K562 (cell line): ENCODE measurements at regions not wholly inside any gene's neighbourhood (a gene's known extent, or its start where the extent isn't known, plus 50 kb on each side); places are given as distances from the start of the nearest gene placed in this dataset.

Source experiments
- ATAC-seq: fragments of 200-7000 bp; cut with Tn5 transposase; 3 replicates; pipeline ENCODE4 v1.9.1; 2020; ENCODE audit warnings: moderate library complexity
- BruUV-seq: library from RNA; stranded (reverse); fragments of 400-500 nt; replicated peaks from 2 replicates; lab custom pipeline; 2021; lab: Mats Ljungman, UMichigan
- CTCF ChIA-PET: fragments of 300-600 bp; formaldehyde crosslinking; extraction: SDS; loops from one replicate; lab custom pipeline; 2021; ENCODE audit warnings: low intra/inter-chr PET ratio; lab: Yijun Ruan, JAX
- POLR2A ChIA-PET: fragments of 300-600, 350-650 bp; sonication (Branson Sonifier 250); formaldehyde crosslinking; extraction: SDS; loops from one replicate; lab custom pipeline; 2021; ENCODE audit warnings: antibody characterized with exemption, inconsistent platforms; lab: Yijun Ruan, JAX
- DNase-seq, 4 experiments: peaks; one replicate each; pipeline versions ENCODE4 v3.0.0 to v3.0.0-alpha.2; 2011 to 2018; ENCODE audit warnings: low spot score in 3 of 4, mixed read lengths in 3 of 4; ENCODE audit errors: extremely low read depth in 1 of 4
- FAIRE-seq: peaks from 2 replicates; lab custom pipeline; 2011; peaks lifted over from hg19 to GRCh38; lab: Jason Lieb, UNC
- H2AFZ ChIP-seq: 2 replicates; pipeline ENCODE4 v1.6.0; 2011; ENCODE audit warnings: low read depth, low read length, control low read depth, inconsistent platforms
- H3K27ac ChIP-seq: fragments of 200-600 bp; 3 replicates; pipeline ENCODE4 v1.8.0; 2011; ENCODE audit warnings: low read depth, mild to moderate bottlenecking, control low read depth, inconsistent platforms, low read length, moderate library complexity, mixed read lengths; ENCODE audit errors: extremely low read depth
- H3K27me3 ChIP-seq, 2 experiments: fragments of 300-600 bp in 1 of 2; 2 replicates in 1 of 2; 3 replicates in 1 of 2; pipeline versions ENCODE4 v1.6.0 to v1.8.0; 2011; ENCODE audit warnings: inconsistent platforms in 2 of 2, low read length in 2 of 2, mild to moderate bottlenecking in 1 of 2, mixed read lengths in 1 of 2, moderate library complexity in 1 of 2; ENCODE audit not compliant: control insufficient read depth in 2 of 2, insufficient read depth in 2 of 2
- H3K36me3 ChIP-seq: fragments of 300-600 bp; 3 replicates; pipeline ENCODE4 v1.8.0; 2011; ENCODE audit warnings: mild to moderate bottlenecking, low read length, inconsistent platforms; ENCODE audit not compliant: control insufficient read depth, insufficient read depth
- H3K4me1 ChIP-seq, 2 experiments: fragments of 200-600 bp in 1 of 2; replicated peaks in 1 of 2; 2 replicates in 1 of 2; 3 replicates in 1 of 2; pipeline versions ENCODE4 v1.5.1 to v1.8.0; 2011; ENCODE audit warnings: inconsistent platforms in 2 of 2, low read length in 2 of 2, mild to moderate bottlenecking in 1 of 2, mixed read lengths in 1 of 2, moderate library complexity in 1 of 2; ENCODE audit not compliant: control insufficient read depth in 2 of 2, insufficient read depth in 2 of 2
- H3K4me2 ChIP-seq: 2 replicates; pipeline ENCODE4 v1.6.1; 2011; ENCODE audit warnings: low read length, control low read depth, inconsistent platforms, mixed read lengths; ENCODE audit not compliant: insufficient read depth
- H3K4me3 ChIP-seq: fragments of 200-600 bp; sonication (generic), shearing (Covaris generic); 2 replicates; pipeline ENCODE4 v1.5.1; 2016; ENCODE audit warnings: control low read depth, inconsistent platforms
- H3K79me2 ChIP-seq: fragments of 200-600 bp; 3 replicates; pipeline ENCODE4 v1.8.0; 2011; ENCODE audit warnings: low read length, inconsistent platforms; ENCODE audit not compliant: control insufficient read depth, insufficient read depth
- H3K9ac ChIP-seq, 2 experiments: 2 replicates each; pipeline versions ENCODE4 v1.6.0 to v1.6.1; 2011; ENCODE audit warnings: low read depth in 2 of 2, low read length in 2 of 2, control low read depth in 1 of 2, inconsistent platforms in 1 of 2, mild to moderate bottlenecking in 1 of 2, mixed read lengths in 1 of 2; ENCODE audit not compliant: insufficient read depth in 1 of 2
- H3K9me1 ChIP-seq: one replicate; pipeline ENCODE4 v1.6.0; 2011; ENCODE audit warnings: inconsistent platforms, mild to moderate bottlenecking, low read length, moderate library complexity; ENCODE audit not compliant: control insufficient read depth, insufficient read depth
- H3K9me3 ChIP-seq: replicated peaks from 2 replicates; pipeline ENCODE4 v1.5.1; 2011; ENCODE audit warnings: low read depth, low read length, inconsistent platforms; ENCODE audit not compliant: control insufficient read depth, insufficient read depth
- H4K20me1 ChIP-seq: replicated peaks from 2 replicates; pipeline ENCODE4 v1.6.1; 2011; ENCODE audit warnings: low read length, inconsistent platforms, mixed read lengths; ENCODE audit not compliant: control insufficient read depth, insufficient read depth
- ATF1 ChIP-seq, 2 experiments: fragments of 450-650 bp in 1 of 2; IDR thresholded peaks; 2 replicates each; pipeline ENCODE4 v1.6.1; 2016; ENCODE audit warnings: missing compliant biosample characterization in 1 of 2, missing genetic modification characterization in 1 of 2
- BRCA1 ChIP-seq, 2 experiments: fragments of 450-650 bp in 1 of 2; sonication (generic) in 1 of 2; formaldehyde crosslinking in 1 of 2; IDR thresholded peaks; 2 replicates each; pipeline versions ENCODE4 v1.5.0 to v1.6.1; 2017 to 2020; ENCODE audit warnings: mild to moderate bottlenecking in 1 of 2, missing genetic modification reagents in 1 of 2
- PHTF2 ChIP-seq: fragments of 250-450 bp; sonication (Bioruptor Pico); IDR thresholded peaks from 2 replicates; pipeline ENCODE4 v1.5.0; 2021; ENCODE audit warnings: mild to moderate bottlenecking
- SAFB2 ChIP-seq: fragments of 200-400 bp; formaldehyde crosslinking; IDR thresholded peaks from 2 replicates; pipeline ENCODE4 v1.6.1; 2018; ENCODE audit warnings: borderline replicate concordance, low read length, low read depth, moderate library complexity; ENCODE audit not compliant: severe bottlenecking
- SIN3B ChIP-seq: fragments of 450-650 bp; IDR thresholded peaks from 2 replicates; pipeline ENCODE4 v1.6.1; 2017; ENCODE audit warnings: low read depth, mild to moderate bottlenecking, moderate library complexity
- SMARCB1 ChIP-seq: IDR thresholded peaks from 2 replicates; pipeline ENCODE4 v1.6.1; 2011; ENCODE audit warnings: improper control_type of control experiment, low read depth; ENCODE audit not compliant: insufficient read length
- SMARCE1 ChIP-seq: fragments of 450-650 bp; IDR thresholded peaks from 2 replicates; pipeline ENCODE4 v1.7.1; 2016; ENCODE audit warnings: mild to moderate bottlenecking
- TOE1 ChIP-seq, 2 experiments: fragments of 450-650 bp in 1 of 2; sonication (generic) in 1 of 2; formaldehyde crosslinking in 1 of 2; IDR thresholded peaks; 2 replicates each; pipeline versions ENCODE4 v1.7.1 to v1.8.0; 2016 to 2022; ENCODE audit warnings: borderline replicate concordance in 2 of 2, mild to moderate bottlenecking in 2 of 2, antibody characterized with exemption in 1 of 2, inconsistent platforms in 1 of 2, low read depth in 1 of 2, missing genetic modification reagents in 1 of 2, moderate library complexity in 1 of 2
- YY1 ChIP-seq, 3 experiments: IDR thresholded peaks; 2 replicates each; pipeline ENCODE4 v1.6.1; 2011; ENCODE audit warnings: low read length in 2 of 3, mild to moderate bottlenecking in 2 of 3, moderate library complexity in 2 of 3, borderline replicate concordance in 1 of 3, control low read depth in 1 of 3, low read depth in 1 of 3; ENCODE audit not compliant: insufficient read depth in 3 of 3, insufficient replicate concordance in 2 of 3, control insufficient read depth in 1 of 3, insufficient read length in 1 of 3; ENCODE audit errors: extremely low read depth in 1 of 3
- ZFPM2 ChIP-seq: fragments of 250-450 bp; sonication (Bioruptor Pico); IDR thresholded peaks from 2 replicates; pipeline ENCODE4 v1.5.1; 2022; ENCODE audit warnings: mild to moderate bottlenecking
- ZNF766 ChIP-seq: fragments of 200-800 bp; sonication (Bioruptor generic); conservative IDR thresholded peaks from 2 replicates; pipeline ENCODE4 v1.6.1; 2016; ENCODE audit warnings: missing genetic modification characterization, missing compliant biosample characterization
- WGBS: fragments of 100-300 bp; shearing (Covaris generic); methylation state at CpG from one replicate; pipeline ENCODE4 v1.1.6; 2016; ENCODE audit warnings: low coverage, mixed read lengths; ENCODE audit not compliant: insufficient coverage; ENCODE audit errors: missing lambda C conversion rate; 5-methylcytosine and 5-hydroxymethylcytosine counted together
- in situ Hi-C: fragments of 300-500 bp; cut with MboI; formaldehyde crosslinking; loops from 4 replicates; pipeline ENCODE4 v1.15.0; 2018; ENCODE audit warnings: inconsistent platforms, mixed read lengths
- intact Hi-C: fragments of 100-400 bp; cut with micrococcal nuclease; formaldehyde crosslinking; loops from 2 replicates; pipeline ENCODE4 v1.14.2; 2022

- Histone ChIP-seq H2AFZ (no peak overlapping the region), H3K4me2 (no peak overlapping the region), H3K36me3 (no peaks in the 10 kb centered on the region), H4K20me1 (no peaks in the 10 kb centered on the region), H3K9me1 (no peaks in the 10 kb centered on the region), H3K9ac (no peak overlapping the region), H3K79me2 (no peaks in the 10 kb centered on the region), H3K27ac (no peak overlapping the region), H3K4me1 (no peaks in the 10 kb centered on the region), H3K9me3 (no peaks in the 10 kb centered on the region), H3K27me3 (no peaks in the 10 kb centered on the region), H3K4me3 (no peak overlapping the region)
- POLR2A ChIA-PET, result no interaction called here
- WGBS, result 2% methylated on average over 3 of the region's 3 CpGs
- DNase-seq (no peak), ATAC-seq (no peak), FAIRE-seq (no peak)
- intact Hi-C loops, result no loop called here
- TF ChIP-seq ATF1 (CRISPR knock-in tag; IDR thresholded peaks at IDR 0.05) (no peak), ATF1 (tag; IDR thresholded peaks at IDR 0.05) (no peak), PHTF2 (CRISPR knock-in tag) (no peak), YY1 (IDR thresholded peaks at IDR 0.05; ENCODE audit: borderline replicate concordance in 1 of 3, control insufficient read depth in 1 of 3, extremely low read depth in 1 of 3, insufficient read depth in 3 of 3, insufficient read length in 1 of 3, insufficient replicate concordance in 2 of 3, low read depth in 1 of 3, low read length in 2 of 3) (no peak)
- CTCF ChIA-PET, result no interaction called here
- BruUV-seq, result no TSS peak
- in situ Hi-C loops, result no loop called here
Observed at GRCh38 chr1:221411283-221411682, 330.6 kb downstream of the DUSP10 start.

GRCh38 chr1:221414772-221415539 is 326.9 kb downstream of the DUSP10 start:
- Histone ChIP-seq H3K79me2 (no peaks in the 10 kb centered on the region), H3K27me3 (no peaks in the 10 kb centered on the region), H3K9me1 (no peaks in the 10 kb centered on the region), H2AFZ (no peak overlapping the region), H3K27ac (no peak overlapping the region), H4K20me1 (no peaks in the 10 kb centered on the region), H3K4me2 (no peak overlapping the region), H3K36me3 (no peaks in the 10 kb centered on the region), H3K4me3 (no peak overlapping the region), H3K9ac (no peak overlapping the region), H3K9me3 (no peaks in the 10 kb centered on the region), H3K4me1 (no peaks in the 10 kb centered on the region)
- no peak for ATAC-seq
- intact Hi-C loops (no loop called here), in situ Hi-C loops (no loop called here)
- no peak for FAIRE-seq
- DNase-seq, result no peak
- BruUV-seq, result no TSS peak
- 2% methylated on average over 8 of the region's 8 CpGs for WGBS
- ChIA-PET POLR2A (no interaction called here), CTCF (no interaction called here)
- no peak for TF ChIP-seq ZFPM2 (CRISPR knock-in tag)
- TF ChIP-seq SMARCB1, result no peak
- no peak for TF ChIP-seq BRCA1 (IDR thresholded peaks at IDR 0.05)
- no peak for TF ChIP-seq BRCA1 (CRISPR knock-in tag; IDR thresholded peaks at IDR 0.05)
- no peak for TF ChIP-seq SMARCE1
- TF ChIP-seq ZNF766 (CRISPR knock-in tag), result no peak
- TF ChIP-seq SIN3B, result no peak
- TF ChIP-seq SAFB2, result no peak
- TF ChIP-seq TOE1 (IDR thresholded peaks at IDR 0.05; ENCODE audit: borderline replicate concordance), result no peak
- TF ChIP-seq TOE1 (CRISPR knock-in tag; IDR thresholded peaks at IDR 0.05; ENCODE audit: borderline replicate concordance, low read depth), result no peak
